ENCODE measurements at regions not wholly inside any gene's neighbourhood (a gene's known extent, or its start where the extent isn't known, plus 50 kb on each side); places are given as distances from the start of the nearest gene placed in this dataset.

DNA sequence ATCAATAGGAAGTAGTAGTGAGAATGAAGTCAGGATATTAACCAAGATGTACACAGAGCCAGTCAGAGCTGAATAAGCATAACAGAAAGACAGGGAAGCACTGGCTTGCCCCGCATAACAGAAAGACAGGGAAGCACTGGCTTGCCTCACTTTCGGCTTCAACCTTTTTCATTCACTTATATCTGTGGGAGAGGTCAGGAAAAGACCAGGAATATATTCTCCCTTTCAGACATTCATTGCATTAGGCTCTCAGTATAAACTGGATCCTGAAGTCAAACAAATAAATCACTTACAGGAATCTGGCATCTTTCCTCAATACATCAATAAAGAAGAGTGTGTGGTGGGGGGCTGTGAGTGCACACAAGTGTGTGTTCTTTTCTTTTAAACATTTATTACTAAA, 437.6 kb downstream of the C6orf118 start:
- Histone ChIP-seq H3K9me3 (peaks cover 0 to 5% (median 0%) of the 10 kb centered on the region in 4 donors), H3K27me3 (no peaks in the 10 kb centered on the region), H3K36me3 (no peaks in the 10 kb centered on the region), H3K27ac (replicated peaks in 1 of 4) (no peak overlapping the region), H3K4me1 (no peaks in the 10 kb centered on the region), H3K4me3 (no peak overlapping the region)
- intact Hi-C loops (cut with DNase I), result no loop called here
- TF ChIP-seq POLR2A (IDR thresholded peaks at IDR 0.05; ENCODE audit: low read depth) (no peak), EP300 (IDR thresholded peaks at IDR 0.05) (no peak), POLR2AphosphoS5 (IDR thresholded peaks at IDR 0.05) (no peak)
- TF ChIP-seq, protein P1, sequence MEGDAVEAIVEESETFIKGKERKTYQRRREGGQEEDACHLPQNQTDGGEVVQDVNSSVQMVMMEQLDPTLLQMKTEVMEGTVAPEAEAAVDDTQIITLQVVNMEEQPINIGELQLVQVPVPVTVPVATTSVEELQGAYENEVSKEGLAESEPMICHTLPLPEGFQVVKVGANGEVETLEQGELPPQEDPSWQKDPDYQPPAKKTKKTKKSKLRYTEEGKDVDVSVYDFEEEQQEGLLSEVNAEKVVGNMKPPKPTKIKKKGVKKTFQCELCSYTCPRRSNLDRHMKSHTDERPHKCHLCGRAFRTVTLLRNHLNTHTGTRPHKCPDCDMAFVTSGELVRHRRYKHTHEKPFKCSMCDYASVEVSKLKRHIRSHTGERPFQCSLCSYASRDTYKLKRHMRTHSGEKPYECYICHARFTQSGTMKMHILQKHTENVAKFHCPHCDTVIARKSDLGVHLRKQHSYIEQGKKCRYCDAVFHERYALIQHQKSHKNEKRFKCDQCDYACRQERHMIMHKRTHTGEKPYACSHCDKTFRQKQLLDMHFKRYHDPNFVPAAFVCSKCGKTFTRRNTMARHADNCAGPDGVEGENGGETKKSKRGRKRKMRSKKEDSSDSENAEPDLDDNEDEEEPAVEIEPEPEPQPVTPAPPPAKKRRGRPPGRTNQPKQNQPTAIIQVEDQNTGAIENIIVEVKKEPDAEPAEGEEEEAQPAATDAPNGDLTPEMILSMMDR (IDR thresholded peaks at IDR 0.05), result no peak
- no peak for DNase-seq (ENCODE audit: extremely low spot score)
- WGBS, result 74% methylated on average over 2 of the region's 2 CpGs

GRCh38 chr6:164870164-164870563, 439.2 kb downstream of the C6orf118 start:
- no peaks in the 10 kb centered on the region for H3K27me3 ChIP-seq
- DNase-seq (ENCODE audit: extremely low spot score), result no peak
- intact Hi-C loops (cut with DNase I), result no loop called here
- peaks cover 0 to 5% (median 0%) of the 10 kb centered on the region in 4 donors for H3K9me3 ChIP-seq
- H3K4me3 ChIP-seq, result no peak overlapping the region
- WGBS, result 54% methylated on average over 2 of the region's 2 CpGs
- H3K4me1 ChIP-seq, result no peaks in the 10 kb centered on the region
- H3K36me3 ChIP-seq, result no peaks in the 10 kb centered on the region
- TF ChIP-seq EP300 (IDR thresholded peaks at IDR 0.05), result no peak
- TF ChIP-seq POLR2A (IDR thresholded peaks at IDR 0.05; ENCODE audit: low read depth), result no peak
- no peak for TF ChIP-seq POLR2AphosphoS5 (IDR thresholded peaks at IDR 0.05)
- TF ChIP-seq, protein P1 (IDR thresholded peaks at IDR 0.05), result no peak
- no peak overlapping the region for H3K27ac ChIP-seq (replicated peaks in 1 of 4)

GRCh38 chr6:164861967-164862366, 447.4 kb downstream of the C6orf118 start:
- no peak for DNase-seq (ENCODE audit: extremely low spot score)
- Histone ChIP-seq H3K27ac (replicated peaks in 1 of 4) (no peak overlapping the region), H3K9me3 (no peaks in the 10 kb centered on the region), H3K4me1 (no peaks in the 10 kb centered on the region), H3K4me3 (no peak overlapping the region), H3K27me3 (no peaks in the 10 kb centered on the region), H3K36me3 (no peaks in the 10 kb centered on the region)
- TF ChIP-seq EP300 (IDR thresholded peaks at IDR 0.05) (no peak), POLR2A (IDR thresholded peaks at IDR 0.05; ENCODE audit: low read depth) (no peak), POLR2AphosphoS5 (IDR thresholded peaks at IDR 0.05) (no peak)
- TF ChIP-seq, protein P1 (IDR thresholded peaks at IDR 0.05), result no peak
- 87% methylated on average over 4 of the region's 4 CpGs for WGBS
- intact Hi-C loops (cut with DNase I), result no loop called here

DNA sequence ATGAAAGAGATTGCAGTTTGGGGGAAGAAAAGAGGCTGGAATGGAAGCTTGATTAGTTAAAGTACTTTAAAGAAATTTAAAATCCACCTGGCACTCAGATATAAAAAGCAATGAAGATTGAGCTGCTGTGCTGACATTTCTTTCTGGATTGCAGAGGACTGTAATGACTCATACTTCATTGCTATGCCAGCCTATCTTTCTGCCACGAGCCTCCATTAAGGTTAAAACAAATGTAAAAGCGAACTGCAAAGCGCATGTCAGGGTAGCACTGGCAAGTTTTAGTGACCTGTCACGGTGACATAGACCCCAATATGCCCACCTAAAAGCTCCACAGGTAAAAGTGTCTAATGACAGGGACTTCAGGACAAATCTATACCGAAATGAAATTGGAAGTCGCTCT, 449.6 kb downstream of the C6orf118 start:
- WGBS, result 76% methylated on average over 6 of the region's 6 CpGs
- no peaks in the 10 kb centered on the region for H3K9me3 ChIP-seq
- peaks cover 0 to under 1% (median 0%) of the 10 kb centered on the region in 4 donors for H3K4me1 ChIP-seq
- DNase-seq (ENCODE audit: extremely low spot score), result no peak
- no peaks in the 10 kb centered on the region for H3K36me3 ChIP-seq
- TF ChIP-seq POLR2A (IDR thresholded peaks at IDR 0.05; ENCODE audit: low read depth), result no peak
- H3K27ac ChIP-seq (replicated peaks in 1 of 4), result no peak overlapping the region
- intact Hi-C loops (cut with DNase I), result no loop called here
- H3K27me3 ChIP-seq, result no peaks in the 10 kb centered on the region
- no peak overlapping the region for H3K4me3 ChIP-seq

- Histone ChIP-seq H3K27ac (replicated peaks in 1 of 4) (no peak overlapping the region), H3K9me3 (no peaks in the 10 kb centered on the region), H3K4me1 (peaks cover 0 to 6% (median 0%) of the 10 kb centered on the region in 4 donors), H3K4me3 (no peak overlapping the region), H3K36me3 (no peaks in the 10 kb centered on the region), H3K27me3 (no peaks in the 10 kb centered on the region)
- intact Hi-C loops (cut with DNase I), result no loop called here
- TF ChIP-seq, protein P1 (IDR thresholded peaks at IDR 0.05), result no peak
- TF ChIP-seq EP300 (IDR thresholded peaks at IDR 0.05) (no peak), POLR2A (IDR thresholded peaks at IDR 0.05; ENCODE audit: low read depth) (no peak), POLR2AphosphoS5 (IDR thresholded peaks at IDR 0.05) (no peak)
- WGBS, result 87% methylated on average over 8 of the region's 8 CpGs
- no peak for DNase-seq (ENCODE audit: extremely low spot score)
Measured at GRCh38 chr6:164856138-164856537, 453.3 kb downstream of the C6orf118 start.

Data from esophagus muscularis mucosa (tissue), 4 donors.